C4-2B (cell line): ENCODE measurements at regions not wholly inside any gene's neighbourhood (a gene's known extent, or its start where the extent isn't known, plus 50 kb on each side); places are given as distances from the start of the nearest gene placed in this dataset.

Experiments
- ZFX ChIP-seq: fragments of 450-650 bp; IDR thresholded peaks from 2 replicates; pipeline ENCODE4 v1.6.1; 2017
- TF ChIP-seq, protein P1 (sequence below): fragments of 450-650 bp; conservative IDR thresholded peaks from 2 replicates; pipeline ENCODE4 v1.5.1; 2017; ENCODE audit warnings: mild to moderate bottlenecking

- TF ChIP-seq, protein P1, sequence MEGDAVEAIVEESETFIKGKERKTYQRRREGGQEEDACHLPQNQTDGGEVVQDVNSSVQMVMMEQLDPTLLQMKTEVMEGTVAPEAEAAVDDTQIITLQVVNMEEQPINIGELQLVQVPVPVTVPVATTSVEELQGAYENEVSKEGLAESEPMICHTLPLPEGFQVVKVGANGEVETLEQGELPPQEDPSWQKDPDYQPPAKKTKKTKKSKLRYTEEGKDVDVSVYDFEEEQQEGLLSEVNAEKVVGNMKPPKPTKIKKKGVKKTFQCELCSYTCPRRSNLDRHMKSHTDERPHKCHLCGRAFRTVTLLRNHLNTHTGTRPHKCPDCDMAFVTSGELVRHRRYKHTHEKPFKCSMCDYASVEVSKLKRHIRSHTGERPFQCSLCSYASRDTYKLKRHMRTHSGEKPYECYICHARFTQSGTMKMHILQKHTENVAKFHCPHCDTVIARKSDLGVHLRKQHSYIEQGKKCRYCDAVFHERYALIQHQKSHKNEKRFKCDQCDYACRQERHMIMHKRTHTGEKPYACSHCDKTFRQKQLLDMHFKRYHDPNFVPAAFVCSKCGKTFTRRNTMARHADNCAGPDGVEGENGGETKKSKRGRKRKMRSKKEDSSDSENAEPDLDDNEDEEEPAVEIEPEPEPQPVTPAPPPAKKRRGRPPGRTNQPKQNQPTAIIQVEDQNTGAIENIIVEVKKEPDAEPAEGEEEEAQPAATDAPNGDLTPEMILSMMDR = no peak
- TF ChIP-seq ZFX = no peak
Observed at GRCh38 chr16:48845261-48845660, 235.3 kb upstream of the N4BP1 start.
